Stromal cell of bone marrow (primary cell): ENCODE measurements at regions not wholly inside any gene's neighbourhood (a gene's known extent, or its start where the extent isn't known, plus 50 kb on each side); places are given as distances from the start of the nearest gene placed in this dataset.

Source experiments
- DNase-seq: peaks from one replicate; pipeline ENCODE4 v3.0.0-alpha.2; 2012; ENCODE audit warnings: low read depth

GRCh38 chr10:131691481-131692090, 209.2 kb upstream of the PPP2R2D start:
- DNase-seq: no peak

- no peak for DNase-seq
Measured at GRCh38 chr10:131692176-131692575, 208.6 kb upstream of the PPP2R2D start.

GRCh38 chr10:131692686-131693334, 208.0 kb upstream of the PPP2R2D start:
- DNase-seq: no peak

GRCh38 chr10:131693766-131694165, 207.0 kb upstream of the PPP2R2D start:
- DNase-seq: no peak

GRCh38 chr10:131694168-131694780, 206.5 kb upstream of the PPP2R2D start:
- no peak for DNase-seq

- DNase-seq: no peak
Measured at GRCh38 chr10:131694781-131695495, 205.9 kb upstream of the PPP2R2D start.

GRCh38 chr10:131695496-131696165, 205.2 kb upstream of the PPP2R2D start:
- DNase-seq: no peak

- DNase-seq: no peak
Measured at GRCh38 chr10:131697476-131698128, 203.2 kb upstream of the PPP2R2D start.

GRCh38 chr10:131698232-131698631, 202.6 kb upstream of the PPP2R2D start:
- no peak for DNase-seq

GRCh38 chr10:131698986-131699385, 201.8 kb upstream of the PPP2R2D start:
- DNase-seq: no peak

GRCh38 chr10:131700032-131700431, 200.8 kb upstream of the PPP2R2D start:
- DNase-seq: no peak

GRCh38 chr10:131700506-131700905, 200.3 kb upstream of the PPP2R2D start:
- no peak for DNase-seq

GRCh38 chr10:131701131-131701947, 199.5 kb upstream of the PPP2R2D start:
- DNase-seq: no peak

GRCh38 chr10:131702531-131703356, 198.1 kb upstream of the PPP2R2D start:
- no peak for DNase-seq

GRCh38 chr10:131703541-131703940, 197.3 kb upstream of the PPP2R2D start:
- DNase-seq: no peak

GRCh38 chr10:131703941-131704340, 196.9 kb upstream of the PPP2R2D start:
- DNase-seq: no peak

GRCh38 chr10:131706476-131706875, 194.3 kb upstream of the PPP2R2D start:
- no peak for DNase-seq

GRCh38 chr10:131706952-131707351, 193.9 kb upstream of the PPP2R2D start:
- DNase-seq: no peak

GRCh38 chr10:131708225-131708880, 192.5 kb upstream of the PPP2R2D start:
- DNase-seq: no peak
